HepG2 (cell line): ENCODE measurements at regions not wholly inside any gene's neighbourhood (a gene's known extent, or its start where the extent isn't known, plus 50 kb on each side); places are given as distances from the start of the nearest gene placed in this dataset.

Experiments used
- ATF6 ChIP-seq: sonication (generic); formaldehyde crosslinking; conservative IDR thresholded peaks from 2 replicates; pipeline ENCODE4 v1.4.0; 2020; ENCODE audit warnings: missing genetic modification reagents
- CTCF ChIP-seq: sonication (generic); formaldehyde crosslinking; IDR thresholded peaks from 2 replicates; pipeline ENCODE4 v1.5.0; 2020; ENCODE audit warnings: mild to moderate bottlenecking, missing genetic modification reagents, moderate library complexity
- HNF4A ChIP-seq: sonication (generic); formaldehyde crosslinking; IDR thresholded peaks from 2 replicates; pipeline ENCODE4 v1.4.0; 2020; ENCODE audit warnings: missing genetic modification reagents
- KIAA2018 ChIP-seq: sonication (generic); formaldehyde crosslinking; IDR thresholded peaks from 2 replicates; pipeline ENCODE4 v1.5.0; 2020; ENCODE audit warnings: mild to moderate bottlenecking, missing genetic modification reagents, borderline replicate concordance
- MAX ChIP-seq: IDR thresholded peaks from 2 replicates; pipeline ENCODE4 v1.6.1; 2012; ENCODE audit warnings: inconsistent platforms
- MLX ChIP-seq: IDR thresholded peaks from 2 replicates; pipeline ENCODE4 v1.6.1; 2016
- RCOR2 ChIP-seq: IDR thresholded peaks from 2 replicates; pipeline ENCODE4 v1.6.1; 2016; ENCODE audit warnings: missing biosample characterization, missing genetic modification reagents
- ZNF660 ChIP-seq: sonication (generic); formaldehyde crosslinking; IDR thresholded peaks from 2 replicates; pipeline ENCODE4 v1.5.1; 2020; ENCODE audit warnings: mild to moderate bottlenecking, low read depth, missing genetic modification reagents, borderline replicate concordance

GRCh38 chr12:91958816-91959215 is 186.8 kb downstream of the BTG1 start:
- TF ChIP-seq ZNF660 (CRISPR knock-in tag), result no peak
- no peak for TF ChIP-seq ATF6 (CRISPR knock-in tag)
- no peak for TF ChIP-seq RCOR2 (CRISPR knock-in tag)
- no peak for TF ChIP-seq CTCF (CRISPR knock-in tag)
- TF ChIP-seq MAX, result no peak
- no peak for TF ChIP-seq KIAA2018 (CRISPR knock-in tag)
- no peak for TF ChIP-seq HNF4A
- TF ChIP-seq MLX (CRISPR knock-in tag), result no peak
